ENCODE measurements at regions not wholly inside any gene's neighbourhood (a gene's known extent, or its start where the extent isn't known, plus 50 kb on each side); places are given as distances from the start of the nearest gene placed in this dataset.

GRCh38 chr1:34518146-34518699 is 236.6 kb upstream of the GJB5 start:
- DNase-seq = no peak

DNA sequence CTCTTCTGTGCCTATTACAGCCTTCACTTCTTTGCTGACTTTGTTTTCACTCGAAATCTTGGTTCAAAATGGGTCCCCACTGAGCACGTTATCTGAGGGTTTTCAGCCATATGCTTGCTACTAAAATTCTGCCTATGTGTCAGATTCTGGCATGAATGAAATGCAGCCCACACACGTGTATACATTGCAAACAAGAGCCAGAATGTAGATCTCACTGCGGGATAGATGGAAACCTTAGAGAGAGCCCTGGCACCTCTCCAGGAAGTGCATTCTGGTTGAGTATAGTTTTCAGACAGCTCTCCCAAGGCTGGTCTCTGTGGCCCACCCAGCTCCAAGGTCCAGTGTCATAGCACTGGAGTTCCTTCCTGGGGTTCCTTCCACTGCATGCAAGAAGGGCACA is 234.7 kb upstream of the GJB5 start:
- no peak for DNase-seq

DNA sequence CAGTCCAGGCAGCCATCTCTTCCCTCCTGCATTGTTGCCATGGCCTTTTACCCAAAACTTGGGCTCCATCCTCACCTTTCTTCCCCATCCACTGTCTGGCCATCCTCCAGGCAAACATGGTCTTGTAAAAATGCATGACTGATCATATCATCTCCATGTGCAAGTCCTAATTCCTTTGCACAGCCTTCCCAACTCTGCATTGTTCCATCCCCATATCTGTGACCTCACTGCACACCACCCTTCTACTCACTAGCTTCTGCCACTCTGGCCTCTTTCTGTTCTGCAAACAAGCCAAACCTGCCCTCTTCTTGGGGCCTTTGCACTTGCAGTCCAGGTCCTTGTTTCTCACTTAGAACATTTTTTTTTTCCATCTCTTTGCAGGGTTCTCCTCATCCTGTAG is 230.1 kb upstream of the GJB5 start:
- no peak for DNase-seq

- no peak for DNase-seq
These were observed 224.7 kb upstream of the GJB5 start for GRCh38 chr1:34529935-34530859.

DNA sequence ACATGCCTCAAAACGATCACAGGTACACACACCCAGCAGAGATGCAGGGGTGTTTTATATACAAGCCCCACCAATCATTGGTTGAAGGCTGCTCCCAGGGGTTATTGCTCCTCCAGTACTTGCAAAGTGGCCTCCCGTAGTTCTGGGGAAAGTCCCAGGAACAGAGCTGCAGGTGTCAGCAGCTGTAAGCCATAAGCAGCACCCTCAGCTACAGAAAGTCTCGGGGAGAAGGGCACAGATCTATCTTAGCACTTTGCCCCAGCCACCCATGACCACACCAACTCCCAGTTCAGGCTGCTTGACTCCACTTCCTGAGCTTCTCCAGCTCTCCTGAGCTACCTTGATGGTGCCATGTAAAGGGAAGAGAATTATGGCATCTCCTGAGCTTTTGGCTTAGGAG is 222.7 kb upstream of the GJB5 start:
- DNase-seq = no peak

DNA sequence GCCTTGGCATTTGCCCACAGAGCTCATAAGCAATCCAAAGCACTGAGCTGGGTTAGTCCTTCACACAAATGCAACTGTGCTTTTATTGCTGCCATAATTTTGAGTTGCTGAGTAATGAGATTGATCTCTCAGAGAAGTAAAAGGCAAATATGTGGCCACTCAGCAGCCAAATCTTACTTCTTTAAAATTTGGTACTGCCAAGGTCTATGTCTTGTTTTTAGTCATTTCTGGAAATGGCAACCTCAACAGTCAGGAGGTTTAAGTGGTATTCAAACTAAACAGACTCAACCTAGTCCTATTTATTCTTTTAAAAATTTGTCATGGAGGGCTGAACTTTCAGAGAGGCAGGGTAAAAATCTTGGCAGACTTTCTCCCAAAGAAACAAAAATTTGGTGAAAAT is 216.4 kb upstream of the GJB5 start:
- no peak for DNase-seq

GRCh38 chr1:34547046-34547674 is 207.7 kb upstream of the GJB5 start:
- no peak for DNase-seq

DNA sequence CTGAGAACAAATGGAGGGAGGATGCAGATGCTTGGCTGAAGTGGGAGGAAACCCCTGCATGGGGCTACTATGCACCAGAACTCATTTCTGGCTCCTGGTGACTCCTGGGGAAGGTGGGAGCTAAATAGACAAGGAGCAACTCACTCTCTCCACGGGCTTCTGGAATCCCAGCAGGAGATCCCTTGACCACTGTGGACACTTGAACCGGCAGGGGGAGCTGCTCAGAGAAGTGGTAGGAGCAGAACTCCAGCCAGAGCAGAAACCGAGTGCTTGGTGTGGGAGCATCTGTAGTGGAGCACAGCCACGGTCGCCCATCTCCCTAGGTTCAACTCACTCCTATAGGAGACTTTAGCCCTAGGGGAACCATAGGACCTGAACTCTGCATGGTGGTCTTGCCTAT is 205.6 kb upstream of the GJB5 start:
- no peak for DNase-seq

DNA sequence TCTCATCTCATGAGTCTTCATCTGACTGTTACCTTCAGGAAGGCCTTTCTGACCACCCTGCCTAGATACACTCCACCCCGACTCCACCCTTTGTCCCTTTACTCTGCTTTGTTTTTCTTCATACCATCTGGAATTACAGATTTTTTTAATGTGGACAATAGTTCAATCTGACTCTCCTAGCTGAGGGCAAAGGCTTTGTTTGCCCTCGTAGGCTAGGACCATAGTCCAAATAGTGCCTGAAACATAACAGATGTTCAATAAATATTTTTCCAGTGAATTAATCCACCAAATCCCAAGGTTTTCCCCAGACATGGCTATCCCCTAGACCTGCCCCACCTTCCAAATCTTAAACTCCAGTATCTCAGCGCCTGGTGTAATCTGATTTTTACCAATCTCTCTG is 176.5 kb upstream of the GJB5 start:
- no peak for DNase-seq

DNA sequence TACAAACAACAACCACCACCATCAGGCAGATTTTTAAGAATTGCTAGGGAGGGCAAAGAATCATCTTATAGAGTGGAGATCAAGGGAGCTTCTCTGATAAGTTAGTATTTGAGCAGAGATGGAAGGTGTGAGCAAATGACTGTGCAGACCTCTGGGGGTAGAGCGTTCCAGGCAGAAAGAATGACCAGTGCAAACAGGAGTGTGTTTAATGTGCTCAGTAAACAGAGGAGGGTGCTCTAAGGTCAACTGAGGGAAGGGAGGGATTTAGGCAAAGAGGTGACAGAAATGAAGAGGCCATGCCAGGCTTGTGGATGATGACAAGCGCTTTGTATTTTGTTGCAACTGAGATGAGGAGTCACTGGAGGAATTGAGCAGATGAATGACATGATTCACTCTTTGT is 172.5 kb upstream of the GJB5 start:
- DNase-seq = no peak

DNA sequence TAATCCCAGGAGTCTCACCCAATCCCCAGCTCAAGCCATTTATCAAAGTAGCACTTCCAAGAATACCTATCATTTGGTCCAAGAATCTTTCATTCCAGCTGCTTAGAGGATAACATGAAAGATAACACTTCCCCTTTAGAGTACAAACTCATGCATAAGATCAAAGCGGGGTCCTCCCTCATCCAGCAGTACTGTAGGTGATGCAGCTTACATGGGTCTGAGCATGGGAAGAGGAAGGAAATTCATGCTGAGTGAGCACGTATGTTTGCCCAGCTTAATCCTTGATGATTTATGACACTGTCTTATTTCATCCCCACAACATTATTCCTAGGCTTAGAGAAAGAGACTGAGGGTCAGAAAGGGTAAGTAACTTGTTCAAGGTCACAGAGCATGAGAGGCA is 167.1 kb upstream of the GJB5 start:
- no peak for DNase-seq

- DNase-seq = peak; percentile 77
These were observed 164.6 kb upstream of the GJB5 start for GRCh38 chr1:34590211-34590623.

DNA sequence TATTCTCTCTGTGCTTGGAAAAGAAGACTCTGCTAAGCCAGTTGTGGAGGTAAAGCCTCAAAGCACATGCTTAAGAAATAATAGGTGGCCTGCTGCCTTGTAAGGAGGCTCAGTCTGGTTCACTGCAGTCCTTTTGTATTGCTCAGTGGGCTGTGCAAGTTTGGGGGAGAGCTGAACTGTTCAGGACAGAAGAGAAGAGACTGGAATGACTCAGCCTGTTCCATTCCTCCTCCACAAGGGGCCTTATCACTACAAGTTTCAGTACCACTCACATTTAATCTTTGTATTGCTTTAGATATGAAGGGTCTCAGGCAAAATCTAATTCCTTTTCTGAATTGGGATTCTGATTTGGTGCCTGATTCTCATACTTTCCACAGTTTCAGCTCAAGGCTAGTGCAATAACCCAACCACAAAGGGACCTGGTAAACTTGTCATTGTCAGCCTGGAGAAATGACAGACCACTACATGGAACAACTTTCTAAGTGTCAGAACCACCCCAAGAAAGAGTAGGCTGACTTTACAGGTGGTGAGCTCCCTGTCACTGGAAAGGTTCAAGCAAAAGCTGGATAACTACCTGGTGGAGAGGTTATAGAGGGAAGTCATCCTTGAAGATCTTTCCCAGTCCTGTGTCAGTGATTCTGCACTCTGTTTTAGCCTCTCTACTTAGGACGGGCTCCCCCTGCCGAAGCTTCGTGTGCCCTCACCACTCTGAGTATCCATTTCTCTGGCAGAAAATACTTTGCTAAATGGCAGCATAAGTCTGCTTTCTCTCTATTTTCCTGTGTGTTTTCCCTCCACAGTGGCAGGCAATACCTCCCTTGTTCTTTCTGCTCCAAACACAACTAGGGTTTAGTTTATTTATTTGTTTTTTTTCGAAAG is 162.9 kb upstream of the GJB5 start:
- no peak for DNase-seq

DNA sequence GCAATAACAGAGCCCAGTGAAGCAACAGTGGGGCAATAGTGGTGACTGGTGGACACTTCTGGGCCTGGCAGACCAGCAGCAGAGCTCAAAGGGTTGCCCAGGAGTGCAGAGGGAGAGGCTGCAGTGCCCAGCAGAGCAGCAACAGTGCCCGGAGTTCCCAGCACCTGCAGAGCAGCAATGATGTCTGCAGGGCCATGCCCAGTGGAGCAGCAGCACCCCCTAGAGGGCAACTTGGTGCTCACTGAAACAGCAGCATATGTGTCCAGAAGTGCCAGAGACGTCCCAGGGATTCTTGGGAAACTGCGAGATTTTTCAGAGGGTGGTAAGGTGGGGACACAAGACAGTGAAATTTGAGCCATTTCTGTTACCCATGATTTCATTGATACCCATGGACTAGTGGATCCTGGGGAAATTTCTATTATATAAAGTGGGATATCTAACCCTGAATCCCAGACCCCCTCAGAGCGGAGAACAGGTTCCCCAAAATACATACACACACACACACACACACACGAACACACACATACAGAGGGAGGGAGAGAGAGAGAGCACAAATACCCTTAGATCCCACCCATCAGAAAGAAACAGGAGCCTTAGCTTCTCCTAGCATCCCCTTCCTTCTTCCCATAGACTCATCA is 156.9 kb upstream of the GJB5 start:
- DNase-seq = peak; percentile 70

- no peak for DNase-seq
These were observed 151.9 kb upstream of the GJB5 start for GRCh38 chr1:34602907-34603306.

DNA sequence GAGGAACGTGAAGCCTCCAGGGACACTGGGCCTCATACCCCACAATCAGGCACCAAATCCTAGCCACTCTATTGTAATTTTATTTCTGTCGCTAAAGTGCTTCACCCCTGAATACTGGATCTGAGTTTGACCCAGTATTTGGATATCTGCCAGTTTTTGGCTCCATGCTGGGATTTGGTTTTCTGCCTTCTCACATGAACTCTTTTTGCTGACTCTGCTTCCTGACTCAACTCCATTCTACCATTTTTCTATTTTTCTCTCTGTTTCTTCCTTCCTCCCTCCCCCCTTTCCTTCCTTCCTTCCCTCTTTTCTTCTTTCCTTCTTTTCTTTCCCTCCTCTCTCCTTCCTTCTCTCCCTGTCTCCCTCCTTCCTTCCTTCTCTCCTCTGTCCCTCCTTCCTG is 151.3 kb upstream of the GJB5 start:
- peak; percentile 6 for DNase-seq

DNA sequence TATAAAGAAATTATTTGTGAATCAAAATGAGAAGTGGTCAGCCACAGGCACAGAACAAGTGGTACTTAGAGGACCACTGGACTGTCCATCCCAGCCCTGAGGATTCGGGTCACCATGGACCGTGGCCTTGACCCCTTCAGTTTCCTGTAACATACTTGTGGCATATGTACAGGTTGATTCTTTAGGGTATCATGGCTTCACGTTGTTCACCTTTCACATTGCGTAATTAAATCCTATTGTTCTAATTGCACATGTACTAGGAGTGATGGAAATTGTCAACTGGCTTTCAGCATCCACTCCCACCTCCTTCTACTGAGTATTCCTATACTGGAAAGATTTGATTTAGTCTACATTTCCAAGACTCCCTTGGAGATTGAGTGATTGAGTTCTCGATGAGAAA is 148.3 kb upstream of the GJB5 start:
- DNase-seq = no peak

DNA sequence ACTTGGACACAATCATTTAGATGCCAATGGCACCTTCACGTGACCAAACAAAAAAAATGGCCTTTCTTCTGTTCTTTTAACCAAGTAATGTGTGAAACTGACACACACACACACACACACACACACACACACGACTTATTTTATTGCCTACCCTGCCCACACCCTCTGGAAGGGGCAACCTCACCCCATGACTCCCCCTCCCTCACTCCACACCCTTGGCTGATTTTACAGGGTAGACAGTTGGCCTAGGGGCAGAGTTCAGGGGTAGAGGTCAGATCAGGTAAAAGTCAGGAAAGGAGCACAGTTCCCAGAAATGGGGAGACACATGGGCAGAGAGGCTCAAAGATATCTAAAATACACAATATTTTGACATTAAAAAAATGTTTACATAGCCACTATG is 144.8 kb upstream of the GJB5 start:
- DNase-seq = no peak

- DNase-seq = no peak
These were observed 143.3 kb upstream of the GJB5 start for GRCh38 chr1:34611571-34611970.

DNA sequence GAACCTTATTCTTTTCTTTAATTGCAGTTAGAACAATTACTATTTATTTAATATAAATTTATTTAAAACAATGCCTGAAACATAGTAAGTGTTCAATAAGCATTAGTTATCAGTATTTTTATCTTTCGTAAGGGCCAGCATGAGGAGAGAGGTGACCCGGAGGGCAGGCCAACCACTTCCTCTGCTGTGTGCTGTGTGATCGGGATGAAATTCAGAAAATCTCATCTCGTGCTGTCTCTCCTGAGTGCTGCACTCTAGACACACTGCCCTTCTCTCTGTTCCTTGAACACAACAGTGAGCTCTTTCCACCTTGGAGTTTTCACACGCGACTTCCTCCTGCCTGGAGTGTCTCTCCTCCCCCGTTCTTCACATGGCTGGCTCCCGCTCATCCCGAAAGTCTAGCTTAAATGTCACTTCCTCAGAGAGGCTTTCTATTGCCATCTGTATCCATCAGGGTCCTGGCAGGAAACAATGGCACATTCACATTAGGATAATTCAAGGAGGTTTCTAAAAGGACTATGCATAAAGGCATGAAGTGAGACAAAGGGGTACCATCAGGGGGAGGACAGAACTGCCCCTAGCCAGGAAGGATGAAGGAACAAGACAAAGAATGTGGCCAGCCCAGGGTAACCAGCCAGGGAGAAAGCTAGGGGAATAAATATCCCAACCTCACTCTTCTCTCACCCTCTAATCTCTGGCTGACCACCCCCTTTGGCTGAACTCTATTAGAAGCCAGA is 142.6 kb upstream of the GJB5 start:
- no peak for DNase-seq

- no peak for DNase-seq
These were observed 137.3 kb upstream of the GJB5 start for GRCh38 chr1:34617321-34618118.

Data from NCI-H2227 treated with DMSO at 0.1 percent for 48 hours (cell line).